HG02870 (cell line): ENCODE measurements at regions not wholly inside any gene's neighbourhood (a gene's known extent, or its start where the extent isn't known, plus 50 kb on each side); places are given as distances from the start of the nearest gene placed in this dataset.

ENCODE experiments used
- ATAC-seq: cut with Tn5 transposase; IDR thresholded peaks from one replicate; pipeline ENCODE4 v1.9.1; 2021; ENCODE audit warnings: mild to moderate bottlenecking, moderate library complexity; ENCODE audit not compliant: unreplicated experiment

DNA sequence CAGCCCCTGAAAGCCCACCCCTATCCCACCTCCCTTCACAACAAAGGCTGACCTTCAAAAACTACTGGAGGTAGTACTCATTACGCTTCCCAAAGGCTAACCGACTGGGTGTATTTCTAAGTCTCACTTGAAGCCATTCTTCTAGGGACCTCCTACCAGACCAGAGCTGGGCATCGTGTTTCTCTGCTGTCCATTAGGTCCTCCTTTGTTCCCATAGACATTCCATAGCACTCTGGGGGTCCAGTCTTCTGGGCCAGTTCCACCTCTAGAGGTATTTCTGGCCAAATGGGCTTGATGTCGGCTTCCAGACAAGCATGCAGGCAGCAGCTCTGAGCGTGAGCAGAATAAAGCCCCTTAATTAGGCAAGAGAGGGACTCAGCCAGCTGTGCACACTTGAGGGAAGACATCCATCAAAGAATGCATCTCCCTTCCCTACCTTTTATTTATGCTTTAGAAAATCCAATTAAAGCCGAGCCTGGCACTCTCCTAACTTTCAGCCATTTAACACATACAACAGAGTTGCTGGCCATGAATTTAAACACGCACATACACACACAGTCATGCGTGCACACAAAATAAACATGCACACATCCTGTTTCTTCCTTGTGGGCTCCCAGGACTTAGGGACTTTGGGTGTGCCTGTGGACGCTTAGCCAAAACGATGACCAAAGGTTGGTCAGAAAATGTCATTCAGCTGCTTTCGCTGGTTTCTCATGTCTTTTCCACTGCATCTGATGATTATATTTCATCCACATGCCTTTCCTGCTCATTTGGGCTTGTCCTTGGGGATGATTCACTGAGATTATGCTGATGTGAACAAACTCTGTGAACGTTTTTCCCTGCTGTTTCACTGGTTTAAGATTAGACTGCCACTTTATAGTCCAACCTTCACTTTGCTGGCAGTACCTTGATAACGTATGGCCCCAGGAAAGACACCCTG is 362.0 kb upstream of the NFE2L3 start:
- ATAC-seq = no peak

- ATAC-seq = no peak
Observed at GRCh38 chr7:25790963-25791362, 361.0 kb upstream of the NFE2L3 start.

DNA sequence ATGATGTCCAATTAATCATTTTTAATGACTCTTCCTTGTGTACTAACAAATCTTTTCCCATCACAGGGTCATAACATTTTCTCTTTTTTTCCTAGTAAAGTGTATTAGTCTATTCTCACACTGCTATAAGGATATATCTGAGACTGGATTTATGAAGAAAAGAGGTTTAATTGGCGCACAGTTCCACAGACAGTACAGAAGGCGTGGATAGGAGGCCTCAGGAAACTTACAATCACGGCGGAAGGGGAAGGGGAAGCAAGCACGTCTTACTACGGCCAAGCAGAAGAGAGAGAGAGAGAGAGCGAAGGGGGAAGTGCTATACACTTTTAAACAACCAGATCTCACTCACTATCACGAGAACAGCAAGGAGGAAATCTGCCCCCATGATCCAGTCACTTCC is 359.4 kb upstream of the NFE2L3 start:
- ATAC-seq = no peak

DNA sequence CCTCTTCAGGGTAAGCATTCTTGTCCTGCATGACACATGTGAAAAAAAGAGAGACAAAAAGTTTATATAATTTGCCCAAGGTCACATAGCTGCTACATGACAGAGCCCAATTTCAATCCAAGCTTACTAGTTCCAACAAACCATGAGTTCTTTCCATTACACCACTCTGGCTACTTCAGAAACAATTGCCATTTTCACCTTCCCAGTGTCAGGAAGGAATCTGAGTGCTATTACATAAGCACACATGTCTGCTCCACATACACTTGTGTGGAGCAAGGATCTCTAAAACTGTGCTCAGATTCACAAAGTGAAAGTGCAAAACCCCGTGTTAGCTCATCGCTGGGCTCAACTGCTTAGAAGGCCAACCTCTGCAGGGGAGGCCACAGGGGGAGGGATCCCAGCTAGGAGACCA is 356.2 kb upstream of the NFE2L3 start:
- no peak for ATAC-seq

DNA sequence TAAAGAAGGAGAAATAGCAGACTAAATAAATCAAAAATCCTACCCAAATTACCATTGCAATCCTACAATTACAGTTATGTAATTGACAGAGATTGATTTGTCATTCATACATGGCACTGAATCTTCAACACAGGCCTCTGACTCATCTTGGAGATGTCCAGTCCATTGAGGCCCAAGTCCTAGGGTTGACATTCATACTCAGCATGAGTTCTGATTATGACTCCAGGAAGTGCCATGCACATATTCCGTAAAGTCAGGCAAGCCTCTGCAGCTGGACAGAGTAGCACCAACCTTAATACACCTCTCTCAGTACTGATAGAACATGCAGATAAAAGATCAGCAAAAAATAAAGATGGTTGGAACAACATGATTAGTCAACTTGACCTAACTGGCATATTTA is 353.7 kb upstream of the NFE2L3 start:
- ATAC-seq = no peak

DNA sequence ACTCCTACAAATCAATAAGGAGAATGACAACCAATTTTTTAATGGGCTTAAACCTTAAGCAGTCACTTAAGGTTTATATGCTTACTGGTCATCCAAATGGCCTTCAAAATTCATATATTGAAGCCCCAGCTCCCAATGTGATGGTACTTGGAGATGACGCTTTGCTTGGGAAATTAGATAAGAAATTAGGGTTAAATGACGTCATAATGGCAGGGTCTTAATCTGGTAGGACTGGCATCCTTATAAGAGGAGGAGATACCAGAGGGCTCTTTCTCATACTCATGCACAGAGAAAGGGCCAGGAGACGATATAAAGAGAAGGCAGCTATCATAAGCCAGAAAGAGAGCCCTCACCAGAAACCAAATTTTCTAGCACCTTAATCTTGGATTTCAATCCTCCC is 350.8 kb upstream of the NFE2L3 start:
- no peak for ATAC-seq

GRCh38 chr7:25802057-25802456 is 349.9 kb upstream of the NFE2L3 start:
- no peak for ATAC-seq

GRCh38 chr7:25802473-25802872 is 349.5 kb upstream of the NFE2L3 start:
- no peak for ATAC-seq

DNA sequence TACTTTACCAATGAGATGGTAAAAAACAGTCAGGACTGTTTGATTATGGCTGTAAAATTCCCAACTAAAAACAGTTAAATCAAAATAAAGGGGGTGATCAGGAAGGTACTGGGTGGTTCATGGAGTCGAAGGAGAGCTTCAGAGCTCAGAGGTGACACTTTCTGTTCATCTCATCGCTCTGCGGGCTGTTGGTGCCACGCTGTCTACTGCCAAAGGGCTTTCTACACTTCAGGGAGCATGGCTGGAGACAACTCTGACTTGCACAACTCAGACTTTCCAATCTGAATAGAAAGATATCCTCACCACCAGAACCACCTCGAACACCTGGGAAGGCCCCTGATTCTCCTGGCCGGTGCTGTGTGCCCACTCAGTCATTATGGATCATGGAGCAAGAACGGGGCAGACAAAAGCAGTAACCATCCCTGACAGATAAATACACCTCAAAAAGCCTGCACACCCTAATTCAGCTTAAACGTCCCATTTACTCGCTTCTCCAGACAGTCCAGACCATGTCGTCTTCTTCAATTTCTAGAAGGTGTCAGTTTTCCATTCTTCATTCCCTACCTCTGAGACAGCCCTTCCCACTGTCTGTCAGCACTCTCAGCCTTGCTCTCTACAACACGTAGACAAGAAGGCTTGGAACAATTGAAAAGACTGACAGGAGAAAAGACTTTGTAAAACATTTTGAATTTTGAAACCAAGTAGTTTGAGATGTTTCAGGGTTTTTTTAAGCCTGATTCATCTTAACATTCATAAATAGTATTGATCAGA is 348.7 kb upstream of the NFE2L3 start:
- no peak for ATAC-seq

DNA sequence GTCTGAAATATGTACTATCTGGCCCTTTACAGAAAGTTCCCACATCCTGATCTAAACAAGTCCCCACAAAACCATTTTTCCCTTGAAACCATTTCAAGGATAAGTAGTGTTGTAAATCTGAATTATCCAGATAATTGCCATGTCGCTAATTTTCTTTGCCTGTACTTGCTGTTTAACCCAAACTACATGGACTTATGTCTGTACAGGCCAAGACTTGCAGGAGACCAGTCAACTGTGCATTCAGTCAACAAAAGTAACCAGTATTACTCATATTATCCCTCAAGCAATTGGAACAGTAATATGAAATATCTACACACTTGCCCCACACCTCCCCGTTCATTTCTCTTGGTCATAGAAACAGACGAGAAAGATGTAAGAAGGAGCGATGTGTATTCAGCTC is 347.8 kb upstream of the NFE2L3 start:
- ATAC-seq = peak; percentile 47

- ATAC-seq = no peak
Observed at GRCh38 chr7:25805027-25805687, 346.8 kb upstream of the NFE2L3 start.

DNA sequence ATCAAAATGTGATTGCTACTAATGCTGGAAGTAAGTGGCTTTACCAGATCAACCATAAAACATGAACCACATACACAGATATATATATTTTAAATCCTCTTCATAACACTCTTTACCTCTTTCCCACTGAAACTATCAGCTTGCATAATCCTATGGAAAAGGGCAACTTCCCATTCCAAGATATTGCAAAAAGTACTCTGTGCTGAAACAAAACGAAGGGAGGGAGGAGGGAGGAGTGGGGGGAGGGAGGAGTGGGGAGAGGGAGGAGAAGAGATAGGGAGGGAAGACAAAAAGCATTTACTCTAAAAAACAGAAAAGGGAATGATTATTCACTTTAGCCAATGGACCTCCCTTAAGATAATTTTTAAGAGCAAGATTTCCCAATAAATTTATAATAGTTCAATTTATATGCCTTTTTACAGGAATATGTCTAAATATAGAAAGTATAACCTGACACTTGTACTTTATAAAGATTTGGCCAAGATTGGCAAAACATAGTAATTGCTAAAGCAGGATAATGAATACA is 344.8 kb upstream of the NFE2L3 start:
- ATAC-seq = no peak

DNA sequence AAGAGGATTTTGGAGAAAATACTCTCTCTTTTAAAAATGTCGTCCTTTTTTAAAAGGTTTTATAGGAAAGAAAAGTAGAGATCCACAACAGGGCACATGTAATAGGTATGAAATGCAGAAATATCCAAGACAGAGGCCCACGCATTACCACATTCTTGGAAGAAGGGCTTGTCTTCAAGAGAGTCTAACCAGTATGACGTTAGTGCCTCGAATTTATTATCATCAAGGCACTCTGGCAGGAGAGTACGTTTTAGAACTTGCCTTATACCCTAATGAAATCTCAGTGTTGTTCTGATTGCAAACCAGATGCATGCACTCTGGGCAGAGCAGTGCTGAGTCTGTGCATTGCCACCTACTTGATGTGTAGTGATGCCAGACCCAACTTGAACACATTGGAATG is 342.6 kb upstream of the NFE2L3 start:
- ATAC-seq = no peak

DNA sequence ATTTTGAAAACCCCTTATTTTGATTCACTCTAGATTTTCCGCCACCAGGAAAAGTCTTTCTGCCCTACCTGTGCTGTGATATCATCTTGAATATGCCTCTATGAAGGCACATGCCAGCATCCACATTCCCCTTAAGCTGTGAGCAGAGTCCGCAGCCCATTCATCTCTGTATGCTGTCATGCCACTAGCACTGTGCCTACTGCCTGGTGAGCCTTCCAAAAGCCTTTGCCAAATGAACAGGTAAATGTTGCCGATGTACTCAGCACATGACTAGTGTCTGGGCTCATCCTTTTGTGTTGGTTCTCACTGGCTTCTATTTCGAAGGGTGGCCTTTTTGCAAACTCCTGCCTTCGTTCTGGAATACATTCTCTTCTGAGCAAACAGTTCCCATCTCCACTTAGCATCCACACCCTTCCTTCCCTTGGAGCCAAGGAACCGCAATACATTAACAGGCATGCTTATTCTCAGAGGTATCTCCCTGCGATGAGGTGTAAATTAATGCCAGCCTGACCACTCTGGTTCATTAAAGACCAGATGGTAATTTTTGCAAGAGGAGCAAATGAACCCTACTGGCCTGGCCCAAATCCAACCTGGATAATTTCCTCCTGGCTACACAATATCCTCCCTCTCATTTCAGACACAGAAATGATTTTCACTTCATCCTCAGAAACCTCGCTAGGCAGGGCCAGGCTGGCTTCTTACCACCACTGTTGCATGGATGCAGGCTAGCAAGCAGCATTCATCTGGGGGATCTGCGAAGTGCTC is 339.7 kb upstream of the NFE2L3 start:
- no peak for ATAC-seq

DNA sequence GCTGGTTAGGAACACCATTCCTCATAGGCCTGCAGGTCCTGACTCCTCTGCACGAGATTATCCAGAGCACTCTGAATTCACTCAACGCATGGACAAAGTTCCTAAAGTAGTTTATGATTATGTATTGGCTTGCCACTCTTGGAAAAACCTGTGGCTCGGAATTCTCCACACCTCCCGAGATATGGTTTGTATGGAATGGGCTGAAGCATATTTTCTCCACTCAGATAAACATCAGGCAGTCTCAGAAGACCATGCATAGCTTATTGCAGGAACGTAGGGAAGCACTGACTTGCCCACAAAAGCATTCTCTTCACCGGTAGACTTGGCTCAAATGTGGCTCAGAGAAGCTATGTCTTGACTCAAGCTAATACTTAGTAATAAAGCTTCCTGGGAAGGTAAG is 338.6 kb upstream of the NFE2L3 start:
- no peak for ATAC-seq

- no peak for ATAC-seq
Observed at GRCh38 chr7:25815711-25816110, 336.3 kb upstream of the NFE2L3 start.

DNA sequence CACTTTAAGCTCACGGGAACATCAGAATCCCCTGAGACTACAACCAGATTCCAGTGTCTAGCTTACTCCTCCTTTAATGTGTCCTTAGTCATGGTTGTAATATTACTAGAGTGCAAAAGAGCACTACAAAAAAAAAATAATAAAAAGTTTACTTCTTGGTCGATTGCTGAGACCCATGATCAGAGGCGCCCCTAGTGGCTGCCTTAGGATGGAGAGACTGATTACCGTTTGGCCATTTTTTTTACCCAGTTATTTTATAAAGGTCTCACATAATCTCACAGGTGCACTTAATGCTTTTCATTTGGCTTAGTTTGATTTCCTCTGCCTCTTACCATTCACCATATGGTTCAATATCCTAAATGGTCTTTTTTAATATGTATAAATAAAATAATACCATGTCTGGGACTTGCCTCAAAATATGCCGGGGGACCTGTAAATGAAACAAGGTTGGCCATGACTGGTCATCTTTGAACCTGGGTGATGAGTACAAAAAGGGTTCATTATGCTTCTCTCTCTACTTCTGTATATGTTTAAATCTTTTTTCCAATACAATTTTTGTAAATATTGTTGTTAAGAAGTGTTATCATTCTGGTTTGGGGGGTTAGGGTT is 331.5 kb upstream of the NFE2L3 start:
- no peak for ATAC-seq

DNA sequence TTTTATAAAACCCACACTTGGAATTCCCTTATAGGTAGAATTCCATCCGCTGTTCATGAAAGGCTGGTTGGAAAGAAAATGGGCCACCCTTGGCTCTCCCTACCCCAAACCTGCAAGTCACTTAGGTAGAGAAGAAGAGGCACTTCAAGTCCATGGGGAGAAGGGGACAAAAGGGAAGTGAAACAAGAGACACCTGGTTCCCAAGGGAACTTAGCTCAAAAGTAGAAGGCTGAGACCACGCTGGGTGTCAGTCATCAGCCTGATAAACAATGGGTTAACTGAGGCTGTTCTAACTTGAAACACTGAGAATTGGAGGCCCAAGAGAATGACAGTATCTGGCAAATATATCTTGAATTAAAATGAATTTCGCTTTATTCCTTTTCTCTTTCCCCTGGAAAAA is 330.8 kb upstream of the NFE2L3 start:
- no peak for ATAC-seq

DNA sequence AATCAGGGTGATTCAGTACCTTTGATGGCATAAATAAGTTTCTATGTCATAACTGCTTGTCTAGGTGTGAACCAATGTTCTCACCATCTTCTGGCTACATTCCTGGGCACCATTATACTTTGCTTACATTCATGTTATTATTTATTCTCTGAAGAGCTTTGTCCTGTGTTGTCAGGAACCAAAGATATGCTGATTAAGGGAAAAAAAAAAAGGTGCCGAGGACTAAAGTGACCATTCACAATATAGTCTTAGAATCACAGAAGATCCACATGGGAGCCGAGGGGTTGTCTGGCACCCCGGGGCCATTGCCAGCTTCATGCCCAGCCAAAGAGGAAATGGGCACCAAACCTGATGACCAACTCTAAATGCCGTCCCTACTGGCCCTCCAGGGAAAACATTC is 329.2 kb upstream of the NFE2L3 start:
- ATAC-seq = no peak

DNA sequence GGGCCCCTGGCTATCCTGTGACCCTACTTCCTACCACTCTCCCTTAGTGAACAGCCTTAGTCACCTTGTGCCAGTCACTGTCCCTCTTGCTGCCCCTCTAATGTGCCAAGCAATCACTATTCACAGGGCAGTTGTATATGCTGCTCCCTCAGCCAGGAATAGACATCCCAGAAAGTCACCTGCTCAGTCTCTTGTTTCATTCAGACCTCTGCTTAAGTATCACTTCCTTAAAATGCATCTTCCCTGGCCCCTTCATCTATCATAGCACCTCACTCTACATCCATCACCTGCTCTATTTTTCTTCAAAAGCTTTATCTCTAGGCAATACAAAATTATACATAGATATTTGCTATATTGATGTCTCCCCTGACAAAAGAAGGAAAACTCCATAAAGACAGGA is 328.4 kb upstream of the NFE2L3 start:
- ATAC-seq = no peak
